H1 (cell line): ENCODE measurements at regions not wholly inside any gene's neighbourhood (a gene's known extent, or its start where the extent isn't known, plus 50 kb on each side); places are given as distances from the start of the nearest gene placed in this dataset.

Source experiments
- CTCF ChIA-PET: fragments of 300-600 bp; sonication (Branson Sonifier 250); formaldehyde crosslinking; loops from one replicate; lab custom pipeline; 2021; ENCODE audit not compliant: partially characterized antibody; lab: Charles Lee
- POLR2A ChIA-PET: fragments of 300-600 bp; sonication (Branson Sonifier 250); formaldehyde crosslinking; loops from one replicate; lab custom pipeline; 2021; ENCODE audit warnings: inconsistent platforms; ENCODE audit not compliant: partially characterized antibody; lab: Charles Lee
- DNase-seq, 2 experiments: peaks; one replicate each; pipeline versions ENCODE4 v3.0.0 to v3.0.0-alpha.2; 2010 to 2022; ENCODE audit warnings: low spot score in 2 of 2, low read depth in 1 of 2, mixed read lengths in 1 of 2
- FAIRE-seq: peaks from 2 replicates; lab custom pipeline; 2011; peaks lifted over from hg19 to GRCh38; lab: Jason Lieb, UNC
- H2AFZ ChIP-seq: 2 replicates; pipeline ENCODE4 v1.8.1; 2012; ENCODE audit warnings: low read length, inconsistent platforms
- H2AK5ac ChIP-seq: 2 replicates; pipeline ENCODE4 v1.6.1; 2013; ENCODE audit warnings: low read depth, low read length
- H2BK120ac ChIP-seq: replicated peaks from 2 replicates; pipeline ENCODE3; 2013; ENCODE audit warnings: low read depth, low read length, inconsistent platforms
- H2BK12ac ChIP-seq: 2 replicates; pipeline ENCODE4 v1.6.1; 2013; ENCODE audit warnings: low read depth, low read length
- H2BK15ac ChIP-seq: 2 replicates; pipeline ENCODE4 v1.6.1; 2013; ENCODE audit warnings: low read length
- H2BK20ac ChIP-seq: 2 replicates; pipeline ENCODE4 v1.6.1; 2013; ENCODE audit warnings: low read length
- H2BK5ac ChIP-seq: 2 replicates; pipeline ENCODE4 v1.6.1; 2013; ENCODE audit warnings: low read depth, low read length
- H3K14ac ChIP-seq: 2 replicates; pipeline ENCODE4 v1.6.1; 2013; ENCODE audit warnings: inconsistent platforms; ENCODE audit not compliant: insufficient read length
- H3K18ac ChIP-seq: 2 replicates; pipeline ENCODE4 v1.6.1; 2013; ENCODE audit warnings: low read length; ENCODE audit errors: extremely low read depth
- H3K23ac ChIP-seq: 2 replicates; pipeline ENCODE4 v1.6.1; 2013; ENCODE audit warnings: inconsistent platforms; ENCODE audit not compliant: insufficient read length
- H3K23me2 ChIP-seq: 2 replicates; pipeline ENCODE4 v1.6.1; 2013; ENCODE audit warnings: low read depth, low read length
- H3K27ac ChIP-seq: 2 replicates; pipeline ENCODE4 v1.6.1; 2011; ENCODE audit warnings: low read depth, low read length, inconsistent platforms
- H3K27me3 ChIP-seq, 4 experiments: replicated peaks in 1 of 4; 1 replicate in 1 of 4; 2 replicates in 3 of 4; pipeline versions ENCODE4 v1.6.1 to v1.8.1; 2011 to 2013; ENCODE audit warnings: low read length in 3 of 4, mild to moderate bottlenecking in 3 of 4, inconsistent platforms in 2 of 4, mixed read lengths in 2 of 4, moderate library complexity in 1 of 4; ENCODE audit not compliant: control insufficient read depth in 3 of 4, insufficient read depth in 3 of 4; ENCODE audit errors: extremely low read depth in 1 of 4
- H3K36me3 ChIP-seq, 4 experiments: 2 replicates each; pipeline versions ENCODE4 v1.6.1 to v1.8.1; 2011 to 2013; ENCODE audit warnings: mild to moderate bottlenecking in 4 of 4, low read length in 3 of 4, moderate library complexity in 2 of 4, control low read depth in 1 of 4, inconsistent platforms in 1 of 4; ENCODE audit not compliant: insufficient read depth in 4 of 4, control insufficient read depth in 2 of 4
- H3K4ac ChIP-seq: replicated peaks from 2 replicates; pipeline ENCODE3; 2013; ENCODE audit warnings: low read length, low read depth, mixed read lengths, inconsistent platforms; ENCODE audit not compliant: insufficient read length
- H3K4me1 ChIP-seq, 4 experiments: replicated peaks in 1 of 4; 1 replicate in 1 of 4; 2 replicates in 3 of 4; pipeline versions ENCODE4 v1.6.1 to v1.8.1; 2011 to 2013; ENCODE audit warnings: low read length in 3 of 4, inconsistent platforms in 2 of 4, mixed read lengths in 1 of 4; ENCODE audit not compliant: insufficient read depth in 4 of 4, control insufficient read depth in 3 of 4
- H3K4me2 ChIP-seq, 2 experiments: 2 replicates each; pipeline versions ENCODE4 v1.6.1 to v1.8.1; 2011 to 2013; ENCODE audit warnings: low read depth in 2 of 2, low read length in 2 of 2, control low read depth in 1 of 2, inconsistent platforms in 1 of 2, mild to moderate bottlenecking in 1 of 2; ENCODE audit not compliant: insufficient read depth in 1 of 2
- H3K4me3 ChIP-seq, 4 experiments: fragments of 200-600, 300-600 bp in 1 of 4; sonication (generic), shearing (Covaris generic), sonication (Bioruptor Twin) in 1 of 4; 2 replicates each; pipeline versions ENCODE4 v1.5.1 to v1.8.1; 2011 to 2016; ENCODE audit warnings: low read length in 4 of 4, low read depth in 3 of 4, control low read depth in 2 of 4, inconsistent platforms in 2 of 4, mild to moderate bottlenecking in 2 of 4, mixed read lengths in 1 of 4, moderate library complexity in 1 of 4; ENCODE audit not compliant: insufficient read depth in 2 of 4; ENCODE audit errors: extremely low read depth in 1 of 4
- H3K56ac ChIP-seq: replicated peaks from 2 replicates; pipeline ENCODE3; 2013; ENCODE audit warnings: low read depth, mild to moderate bottlenecking, mixed read lengths, low read length, inconsistent platforms; ENCODE audit not compliant: insufficient read length
- H3K79me1 ChIP-seq: 2 replicates; pipeline ENCODE4 v1.6.1; 2013; ENCODE audit warnings: low read depth, low read length, control low read depth
- H3K79me2 ChIP-seq, 2 experiments: 2 replicates each; pipeline versions ENCODE4 v1.6.1 to v1.8.1; 2012 to 2013; ENCODE audit warnings: low read length in 2 of 2, mild to moderate bottlenecking in 2 of 2, inconsistent platforms in 1 of 2; ENCODE audit not compliant: insufficient read depth in 2 of 2, control insufficient read depth in 1 of 2
- H3K9ac ChIP-seq, 4 experiments: replicated peaks in 1 of 4; 1 replicate in 1 of 4; 2 replicates in 3 of 4; pipeline versions ENCODE4 v1.6.1 to v1.8.1; 2011 to 2013; ENCODE audit warnings: low read depth in 3 of 4, low read length in 3 of 4, control low read depth in 2 of 4, mild to moderate bottlenecking in 2 of 4, moderate library complexity in 2 of 4, inconsistent platforms in 1 of 4; ENCODE audit errors: extremely low read depth in 1 of 4
- H3K9me3 ChIP-seq, 2 experiments: 2 replicates each; pipeline versions ENCODE4 v1.6.1 to v1.8.1; 2012 to 2013; ENCODE audit warnings: mild to moderate bottlenecking in 2 of 2, moderate library complexity in 2 of 2, control low read depth in 1 of 2, inconsistent platforms in 1 of 2, low read depth in 1 of 2, low read length in 1 of 2, mixed read lengths in 1 of 2; ENCODE audit not compliant: insufficient read depth in 2 of 2
- H4K20me1 ChIP-seq, 2 experiments: replicated peaks in 1 of 2; 2 replicates each; pipeline versions ENCODE3 to v1.8.1; 2011 to 2013; ENCODE audit warnings: inconsistent platforms in 2 of 2, low read length in 2 of 2, mild to moderate bottlenecking in 1 of 2; ENCODE audit not compliant: insufficient read depth in 2 of 2, control insufficient read depth in 1 of 2
- H4K5ac ChIP-seq: 2 replicates; pipeline ENCODE4 v1.6.1; 2013; ENCODE audit warnings: low read length, low read depth, mixed read lengths, inconsistent platforms; ENCODE audit not compliant: insufficient read length
- H4K8ac ChIP-seq: 2 replicates; pipeline ENCODE4 v1.8.0; 2013; ENCODE audit warnings: mild to moderate bottlenecking, moderate library complexity, low read length, inconsistent platforms; ENCODE audit not compliant: insufficient read depth; ENCODE audit errors: extremely low read depth
- H4K91ac ChIP-seq: replicated peaks from 2 replicates; pipeline ENCODE3; 2013; ENCODE audit warnings: low read length, mixed read lengths, inconsistent platforms; ENCODE audit not compliant: insufficient read length
- ASH2L ChIP-seq: fragments of 200-600, 300-600 bp; sonication (generic); IDR thresholded peaks from one replicate; pipeline ENCODE4 v1.7.1; 2017; ENCODE audit warnings: low read length
- RXRA ChIP-seq: IDR thresholded peaks from 2 replicates; pipeline ENCODE4 v1.6.1; 2011; ENCODE audit warnings: low read depth, mild to moderate bottlenecking, low read length, moderate library complexity; ENCODE audit not compliant: insufficient read depth
- SP1 ChIP-seq: IDR thresholded peaks from 2 replicates; pipeline ENCODE4 v1.6.1; 2011; ENCODE audit warnings: low read depth, low read length
- SRF ChIP-seq: IDR thresholded peaks from 2 replicates; pipeline ENCODE4 v1.6.1; 2011; ENCODE audit warnings: mild to moderate bottlenecking, low read depth, low read length, moderate library complexity
- WGBS, 2 experiments: shearing (Covaris generic) in 1 of 2; methylation state at CpG; one replicate each; pipeline versions ENCODE4 v1.1.6 to v1.1.7; 2013 to 2015; ENCODE audit warnings: low lambda C conversion rate in 2 of 2, mixed read lengths in 2 of 2, inconsistent platforms in 1 of 2, low coverage in 1 of 2, missing lambda C conversion rate in 1 of 2; ENCODE audit not compliant: insufficient replicate concordance in 2 of 2, insufficient coverage in 1 of 2, insufficient read length in 1 of 2; ENCODE audit errors: extremely low coverage in 1 of 2, missing lambda C conversion rate in 1 of 2; 5-methylcytosine and 5-hydroxymethylcytosine counted together

GRCh38 chr1:34356853-34357252 is 180.1 kb downstream of the C1orf94 start:
- no peak overlapping the region for H2BK120ac ChIP-seq
- no peak overlapping the region for H4K8ac ChIP-seq
- H3K56ac ChIP-seq, result no peak overlapping the region
- no peak overlapping the region for H2AFZ ChIP-seq
- H4K91ac ChIP-seq, result no peak overlapping the region
- H3K4me1 ChIP-seq, result no peaks in the 10 kb centered on the region
- H3K4ac ChIP-seq, result no peak overlapping the region
- H3K23ac ChIP-seq, result no peak overlapping the region
- no peak overlapping the region for H4K5ac ChIP-seq
- no peak for FAIRE-seq
- no peaks in the 10 kb centered on the region for H3K36me3 ChIP-seq
- H3K27me3 ChIP-seq, result no peaks in the 10 kb centered on the region
- H3K27ac ChIP-seq, result no peak overlapping the region
- H4K20me1 ChIP-seq, result no peaks in the 10 kb centered on the region
- ChIA-PET CTCF (interaction anchor here (0.8 to 1.5 kb wide), 3 partner anchors 11 to 27 kb away, joined by 3 to 4 read pairs (median 4); no protein-coding TSS in a partner anchor), POLR2A (no interaction called here)
- no peaks in the 10 kb centered on the region for H3K9me3 ChIP-seq
- no peak overlapping the region for H3K18ac ChIP-seq
- no peak overlapping the region for H2BK5ac ChIP-seq
- no peak overlapping the region for H3K9ac ChIP-seq
- DNase-seq, result no peak
- whole genome bisulfite sequencing, 2 experiments, result 93% methylated on average over 4 of the region's 4 CpGs; no CpG with 5 or more reads in 1 of the 2 experiments
- no peaks in the 10 kb centered on the region for H3K23me2 ChIP-seq
- no peak overlapping the region for H2BK20ac ChIP-seq
- no peak overlapping the region for H3K14ac ChIP-seq
- H2AK5ac ChIP-seq, result no peak overlapping the region
- no peaks in the 10 kb centered on the region for H3K79me2 ChIP-seq
- no peak overlapping the region for H2BK12ac ChIP-seq
- H3K4me3 ChIP-seq, result no peak overlapping the region
- no peak overlapping the region for H2BK15ac ChIP-seq
- no peaks in the 10 kb centered on the region for H3K79me1 ChIP-seq
- no peak overlapping the region for H3K4me2 ChIP-seq
- no peak for TF ChIP-seq SP1
- TF ChIP-seq ASH2L, result no peak
- no peak for TF ChIP-seq RXRA
- no peak for TF ChIP-seq SRF
